ENCODE measurements at regions not wholly inside any gene's neighbourhood (a gene's known extent, or its start where the extent isn't known, plus 50 kb on each side); places are given as distances from the start of the nearest gene placed in this dataset.

GRCh38 chr2:8498994-8499393 lies 182.9 kb upstream of the ID2 start:
- TF ChIP-seq CTCF (IDR thresholded peaks at IDR 0.05; ENCODE audit: poor library complexity, severe bottlenecking), result no peak
- TF ChIP-seq POLR2AphosphoS5 (IDR thresholded peaks at IDR 0.05), result no peak
- TF ChIP-seq EZH2 (IDR thresholded peaks at IDR 0.05; ENCODE audit: borderline replicate concordance, insufficient read depth, low read length, poor library complexity, severe bottlenecking), result no peak
- no peak for TF ChIP-seq REST (IDR thresholded peaks at IDR 0.05; ENCODE audit: borderline replicate concordance)
- TF ChIP-seq TAF1 (IDR thresholded peaks at IDR 0.05; ENCODE audit: low read depth), result no peak
- TF ChIP-seq SMC3 (conservative IDR thresholded peaks at IDR 0.05; ENCODE audit: poor library complexity), result no peak
- no peak for TF ChIP-seq EP300 (conservative IDR thresholded peaks at IDR 0.05; ENCODE audit: poor library complexity, severe bottlenecking)
- no peak for TF ChIP-seq RAD21 (conservative IDR thresholded peaks at IDR 0.05)

Data from neural cell (in vitro differentiated cells).